A549 (cell line): ENCODE measurements at regions not wholly inside any gene's neighbourhood (a gene's known extent, or its start where the extent isn't known, plus 50 kb on each side); places are given as distances from the start of the nearest gene placed in this dataset.

Source experiments
- ATAC-seq, 2 experiments: fragments of 200-7000 bp in 1 of 2; fragments of >200 bp in 1 of 2; cut with Nextera tagmentation in 1 of 2; cut with Tn5 transposase in 1 of 2; 3 replicates each; pipeline versions ENCODE4 v1.8.0 to v1.9.1; 2018 to 2020; ENCODE audit warnings: mild to moderate bottlenecking in 1 of 2, moderate library complexity in 1 of 2
- CTCF ChIA-PET: fragments of 300-600 bp; sonication (Branson Sonifier 250); formaldehyde crosslinking; extraction: SDS; loops from one replicate; lab custom pipeline; 2021; ENCODE audit warnings: antibody characterized with exemption, inconsistent platforms; lab: Yijun Ruan, JAX
- POLR2A ChIA-PET: fragments of 350-600 bp; formaldehyde crosslinking; extraction: SDS; loops from one replicate; lab custom pipeline; 2021; ENCODE audit warnings: antibody characterized with exemption, inconsistent platforms; lab: Yijun Ruan, JAX
- DNase-seq, 2 experiments: peaks; one replicate each; pipeline versions ENCODE4 v3.0.0 to v3.0.0-alpha.2; 2011 to 2016; ENCODE audit warnings: low read depth in 1 of 2, low spot score in 1 of 2
- FAIRE-seq: peaks from 2 replicates; lab custom pipeline; 2011; peaks lifted over from hg19 to GRCh38; lab: Jason Lieb, UNC
- H3K27ac ChIP-seq, 2 experiments: fragments of >200 bp; sonication (Bioruptor Twin); formaldehyde crosslinking; 3 replicates each; pipeline ENCODE4 v1.5.1; 2016 to 2017
- H3K4me1 ChIP-seq: fragments of >200 bp; sonication (Bioruptor Twin); formaldehyde crosslinking; 3 replicates; pipeline ENCODE4 v1.6.1; 2016
- H3K4me2 ChIP-seq: fragments of >200 bp; sonication (Bioruptor Twin); formaldehyde crosslinking; 3 replicates; pipeline ENCODE4 v1.6.1; 2016
- H3K4me3 ChIP-seq: fragments of >200 bp; sonication (Bioruptor Twin); formaldehyde crosslinking; 3 replicates; pipeline ENCODE4 v1.5.1; 2016
- H3K9me3 ChIP-seq: fragments of >200 bp; sonication (Bioruptor Twin); formaldehyde crosslinking; 3 replicates; pipeline ENCODE4 v1.6.1; 2016
- CBX2 ChIP-seq: fragments of 200-600 bp; sonication (generic); IDR thresholded peaks from 2 replicates; pipeline ENCODE4 v1.6.1; 2016; ENCODE audit warnings: low read depth, mild to moderate bottlenecking, borderline replicate concordance
- CHD2 ChIP-seq: fragments of 150-350 bp; IDR thresholded peaks from 2 replicates; pipeline ENCODE4 v1.6.1; 2014; ENCODE audit warnings: low read length; ENCODE audit not compliant: partially characterized antibody
- CTCF ChIP-seq: fragments of >200 bp; sonication (Bioruptor Twin); formaldehyde crosslinking; IDR thresholded peaks from 3 replicates; pipeline ENCODE4 v1.5.1; 2016
- EHMT2 ChIP-seq: fragments of 200-600 bp; sonication (generic); IDR thresholded peaks from 2 replicates; pipeline ENCODE4 v1.6.1; 2016; ENCODE audit warnings: antibody characterized with exemption, low read depth, mild to moderate bottlenecking, moderate library complexity
- FOSL2 ChIP-seq, 2 experiments: fragments of 450-650 bp in 1 of 2; fragments of >200 bp in 1 of 2; sonication (Bioruptor Twin) in 1 of 2; formaldehyde crosslinking; IDR thresholded peaks; 2 replicates each; pipeline versions ENCODE4 v1.5.0 to v1.6.1; 2016 to 2020; ENCODE audit warnings: mild to moderate bottlenecking in 1 of 2, moderate library complexity in 1 of 2
- FOXS1 ChIP-seq: fragments of 250-450 bp; sonication (Bioruptor Pico); IDR thresholded peaks from 2 replicates; pipeline ENCODE4 v1.5.0; 2020; ENCODE audit warnings: mild to moderate bottlenecking, moderate library complexity
- GATA3 ChIP-seq: IDR thresholded peaks from 2 replicates; pipeline ENCODE4 v1.6.1; 2012; ENCODE audit warnings: borderline replicate concordance
- HEYL ChIP-seq: fragments of 250-450 bp; sonication (Bioruptor Pico); IDR thresholded peaks from 2 replicates; pipeline ENCODE4 v1.8.0; 2021; ENCODE audit warnings: mild to moderate bottlenecking, moderate library complexity
- JUNB ChIP-seq: fragments of >200 bp; sonication (Bioruptor Twin); formaldehyde crosslinking; IDR thresholded peaks from 2 replicates; pipeline ENCODE4 v1.6.1; 2016
- MYC ChIP-seq: IDR thresholded peaks from 2 replicates; pipeline ENCODE4 v1.6.1; 2012; ENCODE audit warnings: mild to moderate bottlenecking, inconsistent platforms, low read length, improper control_type of control experiment, borderline replicate concordance
- PHF8 ChIP-seq: fragments of 200-600 bp; sonication (generic); IDR thresholded peaks from 2 replicates; pipeline ENCODE4 v1.6.1; 2016; ENCODE audit warnings: low read depth, mild to moderate bottlenecking, antibody characterized with exemption, moderate library complexity, borderline replicate concordance
- POLR2A ChIP-seq: IDR thresholded peaks from 2 replicates; pipeline ENCODE4 v1.6.1; 2012; ENCODE audit warnings: mild to moderate bottlenecking, low read length
- RAD21 ChIP-seq, 2 experiments: fragments of >200 bp in 1 of 2; sonication (Bioruptor Twin) in 1 of 2; formaldehyde crosslinking in 1 of 2; IDR thresholded peaks in 1 of 2; conservative IDR thresholded peaks in 1 of 2; 2 replicates in 1 of 2; 3 replicates in 1 of 2; pipeline ENCODE4 v1.6.1; 2012 to 2018; ENCODE audit warnings: inconsistent platforms in 1 of 2
- RCOR1 ChIP-seq: fragments of 150-350 bp; IDR thresholded peaks from 2 replicates; pipeline ENCODE4 v1.6.1; 2014; ENCODE audit warnings: antibody characterized with exemption, low read length, low read depth
- REST ChIP-seq: fragments of 200-600 bp; sonication (generic); IDR thresholded peaks from 2 replicates; pipeline ENCODE4 v1.6.1; 2016; ENCODE audit warnings: antibody characterized with exemption, mild to moderate bottlenecking, moderate library complexity
- SMC3 ChIP-seq: fragments of >200 bp; sonication (Bioruptor Twin); formaldehyde crosslinking; IDR thresholded peaks from 3 replicates; pipeline ENCODE4 v1.6.1; 2018; ENCODE audit warnings: inconsistent platforms
- ZC3H11A ChIP-seq: fragments of 450-650 bp; IDR thresholded peaks from 2 replicates; pipeline ENCODE4 v1.6.1; 2014; ENCODE audit warnings: antibody characterized with exemption, mild to moderate bottlenecking
- ZFP36 ChIP-seq: fragments of 450-650 bp; IDR thresholded peaks from 2 replicates; pipeline ENCODE4 v1.6.1; 2014; ENCODE audit warnings: borderline replicate concordance; ENCODE audit not compliant: partially characterized antibody
- ZNF302 ChIP-seq: fragments of 250-450 bp; sonication (Bioruptor Pico); IDR thresholded peaks from 2 replicates; pipeline ENCODE4 v1.9.0; 2021; ENCODE audit warnings: inconsistent platforms, mild to moderate bottlenecking, moderate library complexity
- WGBS: methylation state at CpG from one replicate; pipeline ENCODE4 v1.1.6; 2017; ENCODE audit errors: missing lambda C conversion rate; 5-methylcytosine and 5-hydroxymethylcytosine counted together

- no peak overlapping the region for H3K4me3 ChIP-seq
- ChIA-PET CTCF (no interaction called here), POLR2A (no interaction called here)
- H3K9me3 ChIP-seq, result no peaks in the 10 kb centered on the region
- FAIRE-seq, result no peak
- 32% methylated on average over 4 of the region's 4 CpGs for WGBS
- H3K27ac ChIP-seq, result peak overlapping the region; percentile 3 to 66; a peak in 3 of 6 replicates
- H3K4me1 ChIP-seq, result no peaks in the 10 kb centered on the region
- no peak overlapping the region for H3K4me2 ChIP-seq
- ATAC-seq, result peak in 1 of 2 experiments; percentile 56; a peak in 1 of 6 replicates
- peak in 1 of 2 experiments; percentile 33 for DNase-seq
- TF ChIP-seq REST (no peak), JUNB (peak; percentile 29; the same call in 1 of the 2 replicates)
Measured at GRCh38 chr5:27328480-27328879, 290.1 kb upstream of the CDH9 start.

GRCh38 chr5:27325513-27325912 lies 287.1 kb upstream of the CDH9 start:
- DNase-seq (no peak), FAIRE-seq (no peak), ATAC-seq (no peak)
- Histone ChIP-seq H3K4me1 (no peaks in the 10 kb centered on the region), H3K4me2 (no peak overlapping the region), H3K27ac (no peak overlapping the region), H3K4me3 (no peak overlapping the region), H3K9me3 (no peaks in the 10 kb centered on the region)
- ChIA-PET POLR2A (no interaction called here), CTCF (no interaction called here)
- TF ChIP-seq CHD2, result no peak
- TF ChIP-seq CTCF, result no peak
- no peak for TF ChIP-seq POLR2A
- no peak for TF ChIP-seq MYC
- TF ChIP-seq GATA3, result no peak
- no peak for TF ChIP-seq PHF8
- no peak for TF ChIP-seq EHMT2
- no peak for TF ChIP-seq SMC3
- no peak for TF ChIP-seq ZFP36
- TF ChIP-seq RAD21 (conservative IDR thresholded peaks at IDR 0.05 in 1 of 2, IDR thresholded peaks at IDR 0.05 in 1 of 2), result no peak
- no peak for TF ChIP-seq ZC3H11A
- TF ChIP-seq HEYL (CRISPR knock-in tag), result no peak
- no peak for TF ChIP-seq RCOR1

GRCh38 chr5:27318701-27319100 lies 280.3 kb upstream of the CDH9 start:
- Histone ChIP-seq H3K4me3 (no peak overlapping the region), H3K4me1 (peaks cover 9% of the 10 kb centered on the region; the same call in 1 of the 3 replicates), H3K9me3 (no peaks in the 10 kb centered on the region), H3K27ac (no peak overlapping the region), H3K4me2 (no peak overlapping the region)
- ChIA-PET CTCF (no interaction called here), POLR2A (no interaction called here)
- WGBS, result 68% methylated on average over 4 of the region's 4 CpGs
- DNase-seq (no peak), ATAC-seq (no peak), FAIRE-seq (no peak)
- TF ChIP-seq RAD21 (conservative IDR thresholded peaks at IDR 0.05 in 1 of 2, IDR thresholded peaks at IDR 0.05 in 1 of 2), result no peak

GRCh38 chr5:27316271-27316650 lies 277.9 kb upstream of the CDH9 start:
- no peaks in the 10 kb centered on the region for H3K9me3 ChIP-seq
- TF ChIP-seq FOSL2 (IDR thresholded peaks at IDR 0.05), result no peak
- 0 out of 2 replicates have a peak, but pooled peaks have one; percentile 9 for TF ChIP-seq FOSL2 (CRISPR knock-in tag; IDR thresholded peaks at IDR 0.05)
- TF ChIP-seq FOXS1 (CRISPR knock-in tag), result no peak
- no peak for TF ChIP-seq CBX2
- TF ChIP-seq ZNF302 (CRISPR knock-in tag), result no peak
- TF ChIP-seq, all 56 proteins: peak for 1
- Histone ChIP-seq H3K27ac (peak overlapping the region in 1 of 2 experiments; percentile 45; a peak in 3 of 6 replicates), H3K4me1 (peaks cover 9% of the 10 kb centered on the region; the same call in 1 of the 3 replicates), H3K4me3 (no peak overlapping the region), H3K4me2 (peak overlapping the region; percentile 8; the same call in 2 of the 3 replicates)
- 28% methylated on average over 2 of the region's 2 CpGs for WGBS
- peak in 1 of 2 experiments; percentile 4 for DNase-seq
- no peak for FAIRE-seq
- CTCF ChIA-PET, result no interaction called here
- no peak for ATAC-seq
- POLR2A ChIA-PET, result no interaction called here
